Neural cell (in vitro differentiated cells): ENCODE measurements at regions not wholly inside any gene's neighbourhood (a gene's known extent, or its start where the extent isn't known, plus 50 kb on each side); places are given as distances from the start of the nearest gene placed in this dataset.

Source experiments
- CTCF ChIP-seq: fragments of 450-650 bp; IDR thresholded peaks from 2 replicates; pipeline ENCODE4 v1.5.1; 2014; ENCODE audit warnings: antibody characterized with exemption, mild to moderate bottlenecking, moderate library complexity; ENCODE audit not compliant: poor library complexity, severe bottlenecking
- EP300 ChIP-seq: fragments of 450-650 bp; conservative IDR thresholded peaks from 2 replicates; pipeline ENCODE4 v1.6.1; 2014; ENCODE audit warnings: antibody characterized with exemption, mild to moderate bottlenecking, moderate library complexity; ENCODE audit not compliant: poor library complexity, severe bottlenecking
- EZH2 ChIP-seq: fragments of 200-600, 300-800 bp; shearing (Covaris generic), sonication (generic); IDR thresholded peaks from 2 replicates; pipeline ENCODE4 v1.6.1; 2014; ENCODE audit warnings: antibody characterized with exemption, low read length, borderline replicate concordance, mild to moderate bottlenecking; ENCODE audit not compliant: insufficient read depth, poor library complexity, severe bottlenecking
- MXI1 ChIP-seq: fragments of 450-650 bp; conservative IDR thresholded peaks from 2 replicates; pipeline ENCODE4 v1.6.1; 2014; ENCODE audit warnings: antibody characterized with exemption, mild to moderate bottlenecking; ENCODE audit not compliant: poor library complexity, severe bottlenecking
- REST ChIP-seq: IDR thresholded peaks from 2 replicates; pipeline ENCODE4 v1.6.1; 2012; ENCODE audit warnings: borderline replicate concordance
- SMC3 ChIP-seq: fragments of 450-650 bp; conservative IDR thresholded peaks from 2 replicates; pipeline ENCODE4 v1.6.1; 2014; ENCODE audit warnings: antibody characterized with exemption, mild to moderate bottlenecking, moderate library complexity; ENCODE audit not compliant: poor library complexity
- TAF1 ChIP-seq: IDR thresholded peaks from 2 replicates; pipeline ENCODE4 v1.6.1; 2012; ENCODE audit warnings: low read depth

GRCh38 chr11:97359016-97359415 is 969.2 kb downstream of the JRKL start:
- TF ChIP-seq SMC3 (no peak), CTCF (no peak), EZH2 (no peak), EP300 (no peak), TAF1 (no peak), REST (no peak), MXI1 (no peak)
